ELR (cell line): ENCODE measurements at regions not wholly inside any gene's neighbourhood (a gene's known extent, or its start where the extent isn't known, plus 50 kb on each side); places are given as distances from the start of the nearest gene placed in this dataset.
"Not testable (repeated sequence)": the region's sequence is repeated elsewhere in the genome, so short reads cannot be mapped to it uniquely, and the experiment has no call there.

Source experiments
- DNase-seq: peaks from one replicate; pipeline ENCODE4 v3.0.0-alpha.2; 2015; ENCODE audit warnings: low read depth

DNA sequence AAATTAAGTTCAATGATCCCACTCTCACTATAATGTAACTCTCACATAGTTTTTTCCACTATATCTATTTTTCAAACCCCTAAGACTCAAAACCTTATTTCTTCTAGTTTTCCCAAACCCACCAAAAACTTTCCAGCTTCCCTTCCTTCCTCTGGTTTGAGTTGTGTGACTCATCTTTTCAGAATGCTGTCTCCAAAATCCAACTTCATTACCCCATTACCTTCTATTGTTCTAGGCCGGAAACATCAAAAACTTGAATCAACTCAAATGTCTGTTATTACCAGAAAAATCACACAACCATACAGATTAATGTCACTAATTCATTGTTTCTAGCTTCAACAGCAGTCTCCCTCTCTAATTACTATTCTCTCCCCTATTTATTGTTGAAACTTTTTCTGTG lies 1090.3 kb downstream of the HACE1 start:
- peak; percentile 11 for DNase-seq

DNA sequence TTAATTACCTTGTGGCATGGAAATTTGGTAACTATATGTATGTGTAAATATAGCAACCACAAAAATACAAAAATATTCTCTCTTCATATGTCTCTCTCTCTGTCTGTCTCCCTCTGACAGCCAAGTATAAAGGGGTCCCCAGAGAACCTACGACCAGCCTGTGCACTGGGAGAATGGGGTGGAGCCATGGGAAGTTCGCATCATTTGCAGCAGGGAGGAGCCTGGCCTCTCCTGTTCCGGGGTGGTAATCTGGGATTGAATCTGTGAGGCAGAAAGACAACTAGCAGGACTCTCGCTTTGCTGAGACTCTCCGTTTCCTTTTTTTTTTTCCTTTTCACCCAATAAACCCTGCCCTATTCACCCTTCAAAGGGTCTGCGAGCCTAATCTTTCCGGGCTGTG lies 1109.1 kb downstream of the HACE1 start:
- DNase-seq: no peak

DNA sequence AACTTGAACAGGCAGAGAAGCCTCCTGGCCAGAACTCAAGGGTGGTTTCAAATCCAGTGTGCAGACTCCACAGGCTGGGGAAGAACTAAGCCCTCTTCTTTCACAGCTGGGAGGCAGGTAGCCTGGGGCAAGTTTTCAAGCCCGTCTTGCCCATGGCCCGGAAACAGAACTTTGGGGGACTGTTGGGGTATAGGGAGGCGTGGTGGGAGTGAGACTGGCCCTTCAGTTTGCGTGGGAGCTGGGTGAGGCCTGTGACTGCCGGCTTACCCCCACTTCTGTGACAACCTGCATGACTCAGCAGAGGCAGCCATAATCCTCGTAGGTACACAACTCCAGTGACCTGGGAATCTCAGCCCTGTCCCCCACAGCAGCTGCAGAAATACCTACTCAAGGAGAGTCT lies 1125.7 kb downstream of the HACE1 start:
- DNase-seq: no peak

DNA sequence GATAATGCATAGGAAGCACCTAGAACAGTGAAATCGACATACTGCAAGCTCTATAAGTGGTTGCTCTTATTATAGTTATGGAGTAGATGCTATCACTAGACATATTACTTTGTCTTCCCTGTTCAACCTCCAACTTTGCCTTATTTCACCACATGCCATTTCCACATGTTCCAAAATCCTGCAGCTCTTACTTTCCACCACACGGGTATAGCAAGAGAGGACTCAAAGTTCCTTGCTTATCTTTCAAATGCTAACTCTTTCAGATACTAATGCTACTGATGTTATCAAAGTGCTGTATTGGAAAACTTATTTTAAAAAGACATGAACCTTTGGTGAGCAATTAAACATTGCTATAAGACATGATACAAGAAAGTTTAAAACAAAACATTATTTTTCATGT lies 1130.1 kb downstream of the HACE1 start:
- DNase-seq: no peak

DNA sequence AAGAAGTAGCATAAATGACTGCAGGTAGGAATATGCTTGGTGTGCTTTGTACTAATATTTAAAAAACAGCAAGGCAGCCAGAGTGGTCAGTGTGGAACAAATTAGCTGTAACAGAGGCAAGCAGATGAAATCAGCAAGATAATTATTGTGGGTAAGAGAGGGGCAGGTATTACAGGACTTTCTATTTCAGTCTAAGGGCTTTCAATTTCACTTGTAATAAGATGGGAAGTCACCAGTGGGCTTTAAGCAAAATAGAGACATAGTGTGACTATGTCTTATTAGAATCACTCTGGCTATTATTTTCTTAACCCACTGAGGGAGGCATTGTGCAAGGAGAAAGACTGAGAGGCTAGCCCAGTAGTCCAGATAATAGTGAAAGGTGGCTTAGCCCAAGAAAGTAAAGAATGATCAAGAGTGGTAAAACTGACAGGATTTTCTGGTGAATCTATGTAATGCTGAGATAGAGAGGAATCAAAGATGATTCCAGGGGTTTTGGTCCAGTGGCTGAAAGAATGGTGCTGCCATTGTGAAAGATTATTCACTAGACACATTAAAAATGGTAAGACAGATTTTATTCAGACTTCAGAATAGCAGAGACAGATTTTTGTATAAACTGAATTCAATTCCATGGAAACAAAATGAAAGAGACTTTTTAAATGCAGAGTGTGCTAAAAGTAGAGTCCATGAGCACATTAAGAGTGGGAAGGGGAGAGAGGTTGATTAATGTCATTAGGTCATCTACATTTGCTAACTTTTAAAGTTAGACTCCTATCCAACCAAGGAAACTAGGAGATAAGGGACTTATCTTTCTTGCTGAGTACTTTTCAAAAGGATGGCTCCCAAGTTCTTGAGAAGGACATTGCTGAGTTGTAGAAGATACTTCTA lies 1136.0 kb downstream of the HACE1 start:
- no peak for DNase-seq

DNA sequence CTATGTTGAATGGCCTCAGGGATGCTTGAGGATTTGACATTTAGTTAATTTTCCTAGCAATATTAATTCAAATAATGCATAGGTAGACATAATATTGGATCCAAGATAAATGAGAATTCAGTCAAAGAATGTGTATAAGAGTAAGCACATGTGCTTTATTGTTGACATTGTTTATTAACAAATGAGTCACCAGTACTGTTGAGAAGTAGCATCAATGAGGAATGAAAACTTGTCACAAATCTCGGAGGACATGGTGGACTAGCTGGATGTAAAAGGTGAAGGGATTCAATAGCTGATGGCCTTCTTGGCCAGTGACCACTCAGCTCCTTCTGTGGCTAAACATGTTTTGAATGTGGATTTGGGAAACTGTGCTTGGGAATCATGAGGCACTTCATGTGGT lies 1137.0 kb downstream of the HACE1 start:
- no peak for DNase-seq

DNA sequence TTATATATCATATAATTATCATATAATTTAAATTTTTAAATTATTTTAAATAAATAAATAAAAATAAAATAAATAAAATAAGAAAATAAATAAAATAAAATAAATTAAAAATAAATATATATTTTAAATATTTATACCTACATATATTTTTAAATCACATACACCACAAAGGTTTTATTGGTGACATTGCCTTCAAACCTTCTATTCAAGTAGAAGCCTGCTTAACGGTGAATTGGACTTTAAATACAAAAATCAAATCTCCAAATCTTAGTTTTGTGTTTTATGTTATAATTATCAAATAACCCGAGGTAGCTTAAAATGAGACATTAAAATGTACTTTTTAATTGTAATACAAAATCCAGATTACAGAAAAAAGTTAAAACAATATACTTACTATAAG lies 1137.8 kb downstream of the HACE1 start:
- DNase-seq: no peak

DNA sequence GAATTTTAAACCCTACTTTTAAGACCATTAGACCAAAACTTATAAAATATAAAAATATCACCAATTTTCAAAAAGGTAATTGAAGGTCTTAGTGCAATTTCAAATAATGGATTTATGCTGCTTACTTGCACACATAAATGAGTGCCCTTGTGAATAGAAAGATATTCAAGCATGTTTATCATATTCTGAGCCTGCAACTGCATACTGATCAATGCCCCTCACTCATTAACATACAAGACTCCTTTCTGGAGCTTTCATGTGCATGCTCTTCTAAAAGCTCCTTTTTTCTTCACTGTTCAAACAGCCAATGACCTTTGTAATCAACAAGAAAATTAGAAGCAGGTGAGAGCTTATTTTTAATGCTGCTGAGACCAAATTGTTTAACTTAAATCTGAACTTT lies 1139.3 kb downstream of the HACE1 start:
- no peak for DNase-seq

DNA sequence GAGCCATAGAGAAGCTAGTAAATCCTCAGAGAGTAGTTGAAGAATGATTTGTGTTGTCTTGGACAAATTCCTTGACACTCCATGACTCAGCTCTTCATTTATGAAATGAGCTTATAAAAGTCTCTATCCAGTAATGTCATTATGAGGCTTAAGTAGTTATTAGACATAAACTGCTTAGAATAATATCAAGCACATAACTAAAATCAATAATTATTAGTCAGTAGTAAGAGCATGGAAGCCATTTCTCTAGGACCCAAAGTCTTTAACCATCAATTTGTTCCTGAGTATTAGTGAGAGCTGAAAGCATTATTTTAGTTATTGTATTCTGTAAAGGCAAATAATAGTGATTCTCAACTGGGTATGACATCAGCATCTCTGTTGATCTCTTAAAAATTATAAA lies 1140.2 kb downstream of the HACE1 start:
- DNase-seq: peak; percentile 7

DNA sequence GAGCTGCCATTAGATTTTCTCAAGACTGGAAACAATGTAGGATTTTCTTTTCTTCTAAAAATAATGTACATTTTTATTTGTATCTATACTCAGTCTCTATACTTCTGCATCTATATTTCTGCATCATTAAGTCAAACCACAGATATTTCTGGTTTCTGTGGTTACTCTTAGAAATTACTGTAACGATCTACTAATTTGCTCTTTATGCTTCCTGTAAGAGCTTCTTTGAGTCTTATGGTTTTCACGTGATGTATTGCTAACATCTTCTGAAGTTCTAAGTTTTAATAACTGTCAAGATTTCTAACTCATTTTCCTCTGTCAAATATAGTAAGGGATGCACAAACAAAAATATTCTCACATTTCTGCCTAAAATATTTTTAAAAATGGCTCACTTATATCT lies 1144.5 kb downstream of the HACE1 start:
- DNase-seq: no peak

DNA sequence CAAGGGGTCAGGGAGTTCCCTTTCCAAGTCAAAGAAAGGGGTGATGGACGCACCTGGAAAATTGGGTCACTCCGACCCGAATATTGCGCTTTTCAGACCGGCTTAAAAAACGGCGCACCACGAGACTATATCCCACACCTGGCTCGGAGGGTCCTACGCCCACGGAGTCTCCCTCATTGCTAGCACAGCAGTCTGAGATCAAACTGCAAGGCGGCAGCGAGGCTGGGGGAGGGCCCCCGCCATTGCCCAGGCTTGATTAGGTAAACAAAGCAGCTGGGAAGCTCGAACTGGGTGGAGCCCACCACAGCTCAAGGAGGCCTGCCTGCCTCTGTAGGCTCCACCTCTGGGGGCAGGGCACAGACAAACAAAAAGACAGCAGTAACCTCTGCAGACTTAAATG lies 1150.5 kb downstream of the HACE1 start:
- not testable (repeated sequence) for DNase-seq

DNA sequence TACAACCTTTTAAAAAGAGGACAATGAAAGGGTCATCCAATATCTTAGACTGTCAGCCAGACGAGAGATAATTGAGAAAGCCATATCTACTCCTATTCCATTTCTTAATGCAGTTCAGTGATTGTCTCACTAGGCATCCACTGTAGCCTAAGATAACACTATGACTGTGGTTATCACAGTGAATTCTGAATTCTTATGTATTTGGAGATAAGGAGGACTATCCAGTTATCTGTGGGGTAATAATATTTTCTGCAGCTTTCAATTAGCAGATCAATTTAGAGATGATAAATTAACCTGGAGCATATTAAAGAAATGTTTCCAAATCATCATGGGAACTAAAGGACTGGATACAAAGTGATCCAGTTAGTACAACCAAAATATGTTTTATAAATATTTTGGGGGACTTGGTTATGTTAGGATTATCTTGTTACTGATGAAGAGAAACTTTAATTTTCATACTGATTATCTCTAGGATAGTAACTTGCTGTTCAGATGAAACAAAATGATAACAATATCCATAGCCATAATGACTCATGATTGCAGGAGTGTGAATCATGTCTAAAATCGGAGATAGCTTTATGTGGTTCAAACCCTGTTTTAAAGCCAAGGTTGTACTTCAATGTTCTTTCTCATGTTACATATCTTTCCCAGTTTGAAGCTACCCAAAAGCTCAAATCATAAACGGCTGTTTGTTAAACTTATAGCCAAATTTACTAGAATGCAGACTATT lies 1152.0 kb downstream of the HACE1 start:
- DNase-seq: peak; percentile 53

DNA sequence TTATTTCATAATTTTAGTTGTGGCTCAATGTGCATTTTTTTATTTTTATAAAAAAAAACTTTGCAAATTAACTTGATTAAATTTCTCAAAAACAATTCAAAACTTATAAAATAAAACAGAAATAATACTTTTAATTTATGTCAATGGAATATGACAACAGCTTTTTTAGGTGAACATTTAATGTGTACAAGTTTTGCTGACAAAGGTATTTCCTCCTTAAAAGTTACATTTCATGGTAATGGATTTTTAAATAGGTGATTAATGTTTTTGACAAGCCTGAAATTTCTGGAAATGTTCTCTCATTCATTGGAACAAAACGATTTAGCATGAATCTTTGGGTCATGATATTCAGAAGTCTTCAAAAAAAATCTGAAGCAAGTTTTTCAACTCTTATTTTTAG lies 1160.0 kb downstream of the HACE1 start:
- no peak for DNase-seq

DNA sequence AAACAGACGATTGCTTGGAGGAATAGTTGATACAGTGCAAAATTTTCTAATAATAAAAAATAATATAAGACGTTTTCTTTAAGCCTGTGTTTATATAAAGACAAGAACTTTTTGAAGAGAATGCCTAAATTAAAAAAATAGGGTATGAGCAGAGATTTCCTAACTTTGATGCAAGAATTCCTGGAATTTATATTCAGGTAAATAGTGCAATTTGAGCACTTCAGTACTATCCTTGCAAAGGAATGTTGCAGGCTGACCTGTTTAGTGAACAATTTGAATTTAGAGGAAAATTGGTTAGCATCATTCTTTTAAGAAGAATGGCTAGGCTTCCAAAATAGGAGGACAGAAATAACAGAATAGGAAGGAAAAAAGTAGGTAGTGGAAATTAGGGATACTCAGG lies 1172.3 kb downstream of the HACE1 start:
- no peak for DNase-seq

DNA sequence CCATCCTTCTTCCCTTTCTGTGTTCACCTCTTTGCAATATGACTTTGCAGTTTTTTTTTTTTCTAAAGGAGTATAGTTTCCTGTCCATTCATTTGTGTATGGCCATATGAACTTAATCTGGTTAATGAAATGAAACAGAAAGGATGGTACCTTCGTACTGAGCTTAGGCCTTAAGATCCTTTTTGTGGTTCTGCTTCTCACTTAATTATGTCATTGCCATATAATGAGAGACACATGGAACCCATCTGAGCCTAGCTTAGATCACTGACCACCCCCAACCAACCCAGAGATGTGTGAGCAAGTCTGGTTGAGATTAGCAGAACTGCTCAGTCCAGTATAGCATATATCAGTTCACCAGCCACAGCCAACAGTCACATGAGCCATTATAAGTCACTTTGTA lies 1179.6 kb downstream of the HACE1 start:
- no peak for DNase-seq

DNA sequence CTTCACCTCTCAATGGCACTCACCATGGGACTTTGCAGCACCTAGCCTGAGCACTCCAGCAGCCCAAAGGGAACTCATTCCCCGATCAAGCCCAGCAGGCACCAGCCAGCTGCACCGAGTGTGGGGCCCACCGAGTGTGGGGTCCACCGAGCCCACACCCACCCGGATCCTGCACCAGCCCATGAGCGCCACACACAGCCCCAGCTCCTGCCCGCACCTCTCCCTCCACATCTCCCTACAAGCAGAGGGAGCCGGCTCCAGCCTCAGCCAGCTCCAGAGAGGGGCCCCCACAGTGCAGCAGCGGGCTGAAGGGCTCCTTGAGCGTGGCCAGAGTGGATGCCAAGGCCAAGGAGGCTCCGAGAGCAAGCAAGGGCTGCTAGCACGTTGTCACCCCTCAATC lies 1182.4 kb downstream of the HACE1 start:
- no peak for DNase-seq

DNA sequence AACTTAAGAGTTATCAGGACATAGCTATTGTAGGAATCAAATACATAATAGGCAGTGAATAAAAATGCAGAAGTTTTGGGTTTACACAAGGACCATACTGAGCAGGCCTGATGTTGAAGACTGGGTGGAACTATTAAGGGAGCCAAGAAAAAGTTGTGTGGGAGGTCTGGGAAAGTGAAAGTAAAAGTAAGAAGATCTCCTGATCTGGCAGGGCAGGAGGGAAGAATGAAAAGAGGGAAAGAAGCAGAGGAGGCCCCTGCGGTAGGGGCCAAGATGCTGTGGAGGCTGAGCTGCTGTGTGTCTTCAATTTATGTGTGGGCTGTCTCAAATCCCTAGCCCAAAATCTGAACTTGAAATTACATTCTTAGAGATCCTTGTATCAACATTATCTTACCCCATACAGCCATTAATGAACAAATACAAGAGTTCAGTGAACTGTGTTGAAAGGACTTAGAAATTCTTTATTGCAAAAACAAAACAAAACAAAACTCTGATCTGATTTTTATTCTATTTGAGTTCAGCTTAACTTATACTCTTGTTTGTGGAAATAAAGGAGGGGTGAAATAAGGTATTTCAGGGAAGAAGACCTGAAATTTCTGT lies 1183.8 kb downstream of the HACE1 start:
- peak; percentile 52 for DNase-seq

DNA sequence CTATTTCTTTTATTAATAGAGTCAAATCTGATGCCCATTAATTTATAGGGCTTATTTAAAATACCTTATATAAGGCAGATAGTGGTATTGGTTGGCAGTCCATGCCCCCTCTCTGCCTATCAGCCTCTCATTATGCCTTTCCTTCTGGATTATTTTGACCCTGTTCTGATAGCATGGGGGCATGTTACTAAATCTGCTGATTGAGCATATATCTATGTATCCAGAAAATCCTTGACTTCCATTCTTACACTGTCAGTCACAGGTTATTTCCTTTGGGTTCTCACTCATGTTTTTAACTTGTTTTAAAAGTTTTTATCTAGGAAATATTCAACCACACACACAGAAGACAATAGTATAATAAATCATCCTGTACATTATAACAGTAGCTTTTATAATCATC lies 1184.9 kb downstream of the HACE1 start:
- no peak for DNase-seq

DNA sequence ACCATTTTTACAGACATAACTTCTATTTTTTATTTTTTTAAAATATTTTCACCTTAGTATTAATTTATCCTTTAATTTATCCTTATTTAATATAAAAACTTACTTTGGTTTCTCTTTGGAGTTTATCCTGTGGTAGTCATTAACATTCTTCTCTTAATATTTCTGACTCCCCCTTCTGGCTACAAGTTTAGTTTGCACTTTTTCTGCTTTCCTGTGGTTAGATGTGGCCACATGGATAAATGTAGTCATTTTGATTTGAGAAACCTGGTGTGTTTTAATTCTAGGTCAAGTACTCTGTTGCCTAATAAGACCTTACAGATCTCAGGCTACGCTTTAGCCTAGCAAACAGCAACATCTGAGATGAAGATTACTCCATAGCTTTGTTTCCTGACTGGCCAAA lies 1187.5 kb downstream of the HACE1 start:
- peak; percentile 67 for DNase-seq

DNA sequence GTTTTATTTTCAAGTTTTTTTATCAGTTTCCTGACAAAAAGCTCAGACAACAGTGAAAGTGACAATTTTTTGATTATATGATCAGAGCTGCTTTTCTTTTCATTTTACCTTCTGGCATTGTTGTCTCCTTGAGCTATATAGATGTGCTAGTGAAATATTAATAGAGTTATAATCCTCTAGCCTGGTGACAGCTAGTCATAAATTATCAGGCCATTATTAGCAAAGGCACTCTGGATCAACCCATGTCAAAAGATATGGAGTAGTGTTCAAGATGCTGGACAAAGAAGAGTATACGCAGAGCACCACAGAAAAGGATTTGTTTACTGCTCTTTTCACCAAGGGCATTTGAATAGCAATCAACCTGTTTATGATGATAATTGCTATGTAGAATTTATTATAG lies 1230.1 kb downstream of the HACE1 start:
- DNase-seq: no peak

DNA sequence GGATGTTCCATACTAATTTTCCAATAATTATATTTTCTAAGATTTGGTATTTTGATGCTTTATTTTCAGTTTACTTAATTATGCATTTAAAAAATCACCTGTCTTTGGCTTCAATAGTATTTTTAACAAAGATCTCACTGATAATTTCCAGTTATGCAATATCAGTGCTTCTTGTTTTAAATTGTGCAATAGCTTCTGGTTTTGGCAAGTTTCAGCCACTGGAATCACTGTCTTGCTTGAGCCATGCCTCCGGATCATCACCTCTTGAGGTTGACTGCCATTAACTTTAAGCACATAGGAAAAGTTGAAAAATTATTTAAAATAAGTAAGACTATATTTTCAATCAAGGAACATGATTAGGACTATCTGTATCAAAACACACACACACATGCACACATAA lies 1242.1 kb downstream of the HACE1 start:
- DNase-seq: no peak

DNA sequence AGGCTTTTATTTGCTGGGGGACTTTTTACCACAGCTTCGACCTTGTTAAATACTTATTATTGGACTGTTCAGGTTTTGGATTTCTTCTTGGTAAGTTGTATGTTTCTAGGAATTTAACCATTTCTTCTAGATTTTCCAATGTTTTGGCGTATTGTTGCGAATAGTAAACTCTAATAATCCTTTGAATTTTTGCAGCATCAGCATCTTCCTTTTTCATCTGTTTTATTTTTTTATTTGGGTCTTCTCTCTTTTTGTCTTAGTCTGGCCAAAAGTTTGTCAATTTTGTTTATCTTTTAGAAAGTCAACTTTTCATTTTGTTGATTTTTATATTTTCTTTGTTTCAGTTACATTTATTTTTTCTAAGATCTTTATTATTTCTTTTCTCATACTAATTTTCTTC lies 1272.0 kb downstream of the HACE1 start:
- DNase-seq: no peak

DNA sequence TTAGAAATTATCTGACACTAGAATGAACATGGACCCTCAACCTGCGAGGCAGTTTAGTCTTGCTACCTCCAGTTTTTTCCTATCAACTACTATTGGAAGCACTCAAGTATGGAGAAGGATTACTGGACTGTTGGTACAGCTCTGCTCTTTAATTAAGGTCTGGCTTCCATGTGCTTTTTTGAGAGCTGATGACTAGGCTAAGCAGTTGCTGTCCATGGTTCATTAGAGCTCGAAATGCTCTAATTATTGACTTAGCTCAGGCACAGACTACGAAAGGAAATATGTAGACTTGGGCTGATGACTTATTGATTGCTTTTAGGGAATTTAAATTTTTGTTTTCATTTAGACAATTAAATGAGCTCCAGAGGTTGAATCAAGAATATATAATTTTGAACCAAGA lies 1281.6 kb downstream of the HACE1 start:
- no peak for DNase-seq
